DND-41 (cell line): ENCODE measurements at regions not wholly inside any gene's neighbourhood (a gene's known extent, or its start where the extent isn't known, plus 50 kb on each side); places are given as distances from the start of the nearest gene placed in this dataset.

Experiments
- EZH2 ChIP-seq: IDR thresholded peaks from 3 replicates; pipeline ENCODE4 v1.6.1; 2012; ENCODE audit warnings: borderline replicate concordance, low read depth, mild to moderate bottlenecking, moderate library complexity, low read length, inconsistent platforms; ENCODE audit not compliant: severe bottlenecking
- TF ChIP-seq, protein P1 (sequence below): IDR thresholded peaks from 2 replicates; pipeline ENCODE4 v1.5.1; 2012; ENCODE audit warnings: borderline replicate concordance, low read length, moderate library complexity, mild to moderate bottlenecking; ENCODE audit not compliant: poor library complexity, severe bottlenecking; ENCODE audit errors: extremely low read depth

DNA sequence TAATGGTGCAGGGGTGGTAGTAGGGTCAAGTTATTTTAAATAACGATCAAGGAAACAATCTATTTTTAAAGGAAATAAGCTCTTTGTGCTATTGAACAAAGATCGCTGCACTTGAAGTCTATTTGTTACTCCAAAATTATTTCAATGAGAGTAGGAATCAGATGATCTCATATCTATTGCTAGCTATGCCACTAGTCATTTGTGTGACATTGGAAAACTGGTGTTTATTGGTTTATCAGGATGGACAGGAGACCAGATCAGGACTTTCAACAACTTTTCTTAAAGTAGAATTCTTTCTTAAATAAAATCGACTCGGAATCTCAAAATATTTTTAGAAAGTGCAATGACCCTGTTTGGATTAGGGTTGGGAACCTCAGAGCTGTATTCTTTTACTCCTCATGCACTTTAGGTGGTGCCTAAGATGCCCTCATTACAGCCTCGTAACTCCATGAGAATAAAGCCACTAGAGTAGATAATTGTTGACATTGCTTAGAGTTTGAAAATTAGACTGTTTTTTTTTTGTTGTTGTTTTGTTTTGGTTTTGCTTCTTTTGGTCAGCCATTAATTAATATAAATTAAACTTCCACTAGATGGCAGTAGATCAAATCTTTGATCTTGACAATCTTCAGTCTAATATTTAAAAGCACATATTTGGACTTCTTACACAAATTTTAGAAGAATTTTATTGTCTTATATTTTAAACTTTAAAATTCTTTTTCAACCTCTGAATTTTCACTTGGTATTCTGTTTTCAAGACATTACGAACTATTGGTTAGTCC lies 352.4 kb downstream of the USP25 start:
- TF ChIP-seq, protein P1, sequence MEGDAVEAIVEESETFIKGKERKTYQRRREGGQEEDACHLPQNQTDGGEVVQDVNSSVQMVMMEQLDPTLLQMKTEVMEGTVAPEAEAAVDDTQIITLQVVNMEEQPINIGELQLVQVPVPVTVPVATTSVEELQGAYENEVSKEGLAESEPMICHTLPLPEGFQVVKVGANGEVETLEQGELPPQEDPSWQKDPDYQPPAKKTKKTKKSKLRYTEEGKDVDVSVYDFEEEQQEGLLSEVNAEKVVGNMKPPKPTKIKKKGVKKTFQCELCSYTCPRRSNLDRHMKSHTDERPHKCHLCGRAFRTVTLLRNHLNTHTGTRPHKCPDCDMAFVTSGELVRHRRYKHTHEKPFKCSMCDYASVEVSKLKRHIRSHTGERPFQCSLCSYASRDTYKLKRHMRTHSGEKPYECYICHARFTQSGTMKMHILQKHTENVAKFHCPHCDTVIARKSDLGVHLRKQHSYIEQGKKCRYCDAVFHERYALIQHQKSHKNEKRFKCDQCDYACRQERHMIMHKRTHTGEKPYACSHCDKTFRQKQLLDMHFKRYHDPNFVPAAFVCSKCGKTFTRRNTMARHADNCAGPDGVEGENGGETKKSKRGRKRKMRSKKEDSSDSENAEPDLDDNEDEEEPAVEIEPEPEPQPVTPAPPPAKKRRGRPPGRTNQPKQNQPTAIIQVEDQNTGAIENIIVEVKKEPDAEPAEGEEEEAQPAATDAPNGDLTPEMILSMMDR = peak; percentile 51
- no peak for TF ChIP-seq EZH2
